ENCODE measurements at regions not wholly inside any gene's neighbourhood (a gene's known extent, or its start where the extent isn't known, plus 50 kb on each side); places are given as distances from the start of the nearest gene placed in this dataset.

DNA sequence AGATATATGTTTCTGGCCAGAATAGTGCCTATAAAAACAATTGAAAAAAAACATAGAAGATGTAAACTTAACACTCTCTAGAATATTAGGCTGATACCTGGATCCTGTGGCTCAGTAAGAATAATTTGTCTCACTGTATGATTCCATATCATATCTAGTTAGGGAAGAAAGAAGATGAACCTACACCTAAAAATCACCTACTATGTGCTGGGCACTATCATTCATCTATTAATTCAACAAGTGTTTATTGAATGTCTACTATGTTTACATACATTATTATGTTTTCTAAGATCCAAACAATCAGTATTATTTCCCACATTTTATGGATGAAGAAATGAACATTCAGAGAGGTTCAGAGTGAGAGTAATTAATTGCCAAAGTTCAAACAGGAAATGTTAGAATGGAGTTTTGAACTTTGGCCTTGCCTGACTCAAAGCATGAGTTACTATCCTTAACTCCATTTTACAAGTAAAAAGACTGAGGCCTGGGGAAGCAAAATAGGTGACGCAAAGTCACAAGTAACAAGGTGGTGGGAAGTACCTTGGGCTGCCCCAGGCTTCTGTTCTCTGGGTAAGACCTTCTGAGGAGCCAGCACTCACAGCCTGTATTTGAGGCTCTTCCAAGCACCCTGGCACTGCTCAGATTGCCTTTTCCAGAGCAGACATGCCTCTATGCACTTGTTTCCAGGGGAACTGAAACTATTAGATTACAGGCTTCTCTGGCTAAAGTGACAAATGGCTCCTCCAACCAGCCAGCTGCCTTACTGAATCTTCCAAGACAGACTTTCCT, 111.1 kb upstream of the ACSL4 start:
- no peak for DNase-seq (ENCODE audit: low read depth)

DNA sequence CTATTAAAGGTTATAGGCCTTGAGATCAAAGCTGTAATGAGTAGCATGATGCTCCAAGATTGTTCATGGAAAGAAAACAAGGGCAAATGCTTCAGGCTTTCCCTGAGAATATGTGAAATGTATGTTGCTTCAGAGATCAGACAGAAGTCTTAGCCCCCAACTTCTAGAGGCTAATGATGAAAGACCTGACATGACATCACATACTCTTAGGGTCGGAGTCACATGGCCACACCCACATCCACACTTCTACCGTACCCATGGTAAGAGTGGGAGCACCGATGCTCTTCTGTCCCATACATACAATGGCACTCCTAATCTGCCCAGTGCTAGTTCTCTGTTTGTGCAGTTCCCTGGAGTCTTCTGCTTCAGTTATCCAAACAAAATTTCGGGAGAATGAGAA, 111.9 kb upstream of the ACSL4 start:
- DNase-seq (ENCODE audit: low read depth): no peak

DNA sequence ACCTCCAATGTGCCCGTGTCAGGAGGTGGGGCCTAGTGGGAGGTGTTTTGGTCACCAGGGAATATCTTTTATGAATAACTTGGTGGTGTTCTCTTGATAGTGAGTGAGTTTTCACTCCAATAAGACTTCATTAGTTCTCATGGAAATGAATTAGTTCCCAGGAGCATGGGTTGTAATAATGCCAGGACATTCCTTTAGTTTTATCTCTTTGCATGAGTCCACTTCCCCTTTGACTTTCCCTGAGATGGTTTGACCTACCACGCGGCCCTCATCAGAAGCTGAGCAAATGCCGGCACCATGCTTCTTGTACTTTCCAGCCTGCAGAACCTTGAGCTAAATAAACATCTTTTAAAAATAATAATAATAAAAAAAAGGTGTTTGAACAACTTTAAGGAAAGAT, 112.9 kb upstream of the ACSL4 start:
- no peak for DNase-seq (ENCODE audit: low read depth)

DNA sequence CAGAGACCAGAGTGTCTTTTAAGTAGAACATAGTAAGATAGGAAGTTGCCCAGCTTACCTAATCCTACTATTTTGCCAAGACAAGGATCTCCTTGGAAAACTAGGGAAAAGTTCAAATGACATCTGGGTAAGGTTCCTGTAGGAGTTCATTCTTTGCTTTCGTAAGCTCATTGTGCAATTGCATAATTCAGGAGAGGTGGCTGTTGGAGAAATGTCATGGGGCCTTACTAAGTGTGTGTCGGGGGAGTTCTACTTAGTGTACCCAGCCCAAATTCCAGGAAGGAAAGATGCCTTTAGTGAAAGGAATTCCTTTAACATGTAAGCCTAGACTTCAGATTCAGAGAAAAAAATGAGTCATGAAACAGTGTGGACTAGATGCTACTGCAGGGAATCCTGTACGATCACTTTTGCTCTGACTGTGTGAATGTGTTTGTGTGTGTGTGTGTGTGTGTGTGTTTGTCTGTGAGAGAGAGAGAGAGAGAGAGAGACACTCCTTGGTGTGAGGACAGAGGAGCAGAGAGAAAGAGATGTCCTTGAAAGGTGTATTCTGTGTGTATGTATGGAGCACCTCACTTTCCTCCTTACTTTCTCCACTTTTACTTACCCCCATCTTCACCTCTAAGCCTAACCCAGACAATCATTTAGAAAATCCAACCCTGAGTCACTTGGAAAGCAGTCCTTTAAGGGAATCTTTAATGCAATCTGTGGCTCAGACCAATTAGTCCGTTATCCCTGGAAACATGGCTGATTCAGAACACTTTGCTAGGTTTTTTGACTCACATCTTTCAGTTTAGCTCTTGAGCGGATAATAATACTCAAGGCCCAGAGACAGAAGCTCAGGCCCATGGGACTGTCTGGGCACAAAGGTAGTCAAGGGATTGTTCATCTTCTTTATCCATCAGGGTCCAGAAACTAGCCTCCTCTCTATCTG, 114.5 kb upstream of the ACSL4 start:
- no peak for DNase-seq (ENCODE audit: low read depth)

DNA sequence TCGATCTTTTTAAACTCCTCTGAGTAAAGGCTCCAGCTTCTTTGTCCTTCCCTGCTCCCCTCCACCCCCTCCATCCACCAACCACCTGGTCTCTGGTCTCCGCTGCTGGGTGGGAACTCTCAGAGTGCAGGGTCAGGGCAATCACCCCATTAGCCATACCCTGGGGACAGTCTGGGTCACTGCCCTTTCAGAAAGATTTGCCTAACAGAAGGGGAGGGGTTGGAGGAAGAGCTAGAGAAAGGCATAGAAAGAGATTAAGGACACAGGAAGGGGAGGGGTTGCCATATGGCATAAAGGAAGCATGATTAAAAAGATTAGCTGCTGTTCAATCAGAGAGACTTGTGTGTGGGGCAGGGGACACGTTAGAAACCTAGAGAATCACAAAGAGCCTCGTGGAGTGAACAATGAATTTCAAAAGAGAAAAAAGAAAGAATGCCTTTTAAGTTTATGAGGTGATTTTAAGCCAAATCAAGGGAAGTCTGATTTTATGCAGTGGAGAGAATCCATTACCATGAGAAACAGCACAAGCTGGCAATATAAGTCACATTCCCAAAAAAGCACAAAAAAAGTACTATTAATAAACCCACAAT, 115.5 kb upstream of the ACSL4 start:
- no peak for DNase-seq (ENCODE audit: low read depth)

DNA sequence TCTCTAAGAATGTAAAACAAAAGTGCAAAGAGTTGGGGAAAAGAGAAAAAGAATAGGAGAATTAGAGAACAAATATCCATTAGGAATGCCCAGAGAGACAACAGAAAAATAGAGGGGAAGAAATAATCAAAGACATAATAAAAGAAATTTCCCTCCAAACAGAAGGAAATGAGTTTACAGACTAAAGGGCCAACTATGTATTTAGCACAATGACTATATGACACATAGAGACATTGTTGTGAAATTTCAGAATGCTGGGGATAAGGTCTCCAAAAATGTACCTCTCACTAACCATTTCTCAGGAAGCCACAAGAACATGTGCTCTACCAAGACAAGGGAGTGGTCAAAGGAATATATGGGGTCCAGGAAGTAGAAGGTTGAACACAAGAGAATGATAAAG, 121.0 kb upstream of the ACSL4 start:
- no peak for DNase-seq (ENCODE audit: low read depth)

DNA sequence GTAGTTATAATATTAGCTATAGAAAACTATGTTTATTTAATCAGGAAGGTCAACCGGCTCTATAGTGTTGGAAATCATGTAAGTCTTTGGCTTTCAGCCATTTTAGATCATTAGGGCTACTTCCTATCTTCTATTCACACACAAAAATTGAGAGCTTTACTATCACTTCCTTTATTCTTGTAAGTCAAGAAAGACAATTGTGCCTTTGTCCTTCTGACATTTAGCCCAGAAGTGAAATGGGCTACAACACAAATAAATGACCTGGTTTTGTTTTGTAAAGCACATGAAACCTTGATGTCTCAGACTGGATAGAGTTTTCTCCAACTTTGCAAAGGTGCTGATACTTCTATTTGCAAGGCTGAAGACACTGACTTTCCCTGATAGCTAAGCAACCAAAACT, 122.4 kb upstream of the ACSL4 start:
- no peak for DNase-seq (ENCODE audit: low read depth)

DNA sequence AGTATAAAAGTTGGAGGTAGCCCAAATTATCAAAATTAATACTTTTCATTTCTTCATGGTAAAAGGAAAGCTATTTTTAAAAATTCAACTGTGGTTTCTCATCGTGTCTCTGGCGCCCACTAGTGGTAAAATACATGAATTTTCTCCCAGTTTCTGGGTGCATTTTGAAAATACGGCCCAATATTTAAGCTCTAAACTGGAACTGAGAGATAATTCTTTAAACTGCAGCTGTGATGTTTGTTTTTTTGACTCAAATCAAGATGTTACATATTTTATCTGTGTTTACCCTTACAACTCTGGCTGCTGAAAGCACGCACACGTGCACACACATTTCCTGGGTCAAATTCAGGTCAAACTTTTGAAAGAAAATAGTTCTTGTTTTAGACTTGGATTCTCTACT, 123.9 kb upstream of the ACSL4 start:
- DNase-seq (ENCODE audit: low read depth): no peak

DNA sequence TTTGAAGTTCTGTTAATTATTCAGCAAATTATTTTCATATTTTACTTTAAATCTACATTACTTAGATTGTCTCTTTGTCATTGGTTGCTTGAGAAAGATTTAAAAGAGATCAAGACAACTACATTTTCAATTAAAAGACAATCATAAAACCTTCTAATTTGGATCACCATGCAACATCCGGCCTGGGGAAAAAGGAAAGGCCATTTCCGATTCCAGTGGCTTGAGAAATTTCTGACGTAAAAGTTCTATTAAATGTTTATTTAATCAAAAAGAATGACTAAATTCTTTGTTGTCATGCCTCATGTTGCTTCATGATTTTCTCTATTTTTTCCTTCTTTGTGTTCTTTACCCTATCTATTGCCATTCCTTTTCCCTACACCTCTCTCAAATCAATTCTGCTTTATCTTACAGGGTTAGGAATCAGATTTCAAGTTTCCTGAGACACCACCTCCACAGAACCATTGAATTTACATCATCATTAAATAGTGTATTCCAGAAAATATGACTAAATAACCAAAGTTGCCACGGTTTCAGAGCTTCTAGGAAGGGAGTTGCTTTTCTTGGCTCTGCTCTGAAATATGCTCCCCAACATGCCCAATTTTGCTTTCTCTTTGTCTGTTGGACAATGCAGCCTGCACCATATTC, 124.6 kb upstream of the ACSL4 start:
- DNase-seq (ENCODE audit: low read depth): no peak

DNA sequence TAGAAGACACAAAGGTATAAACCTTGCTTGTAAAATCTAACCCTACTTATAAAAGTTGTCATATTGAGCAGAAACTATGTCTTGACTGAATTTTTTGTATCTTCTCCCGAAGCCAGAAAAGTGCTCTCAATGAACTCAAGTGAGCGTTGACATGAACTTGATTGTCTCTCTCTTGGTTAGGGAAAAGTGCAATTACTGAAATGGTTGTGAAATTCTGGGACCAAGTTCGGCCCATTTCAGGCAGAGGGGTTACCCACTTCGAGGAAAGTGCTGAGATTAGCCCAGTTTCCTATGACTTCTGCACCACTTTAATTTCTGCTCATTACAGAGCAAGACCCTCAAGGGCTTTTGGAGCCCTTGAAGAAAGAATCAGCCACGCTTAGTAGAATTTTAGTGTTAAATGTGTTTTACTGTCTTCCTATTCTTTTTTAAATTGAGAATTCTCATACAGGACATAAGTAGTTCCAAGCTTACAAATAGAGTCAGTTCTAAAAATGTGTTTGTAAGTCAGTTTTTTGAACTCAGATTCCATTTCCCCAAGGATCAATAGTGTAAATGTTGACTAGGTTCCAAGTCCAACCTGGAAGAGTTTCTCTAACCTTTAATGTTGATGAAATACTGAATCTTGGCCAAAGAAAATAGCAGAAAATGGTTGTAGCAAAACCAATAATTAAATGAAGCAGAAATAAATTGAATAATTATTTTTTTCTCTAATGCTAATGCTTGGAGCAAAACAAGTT, 125.7 kb upstream of the ACSL4 start:
- no peak for DNase-seq (ENCODE audit: low read depth)

DNA sequence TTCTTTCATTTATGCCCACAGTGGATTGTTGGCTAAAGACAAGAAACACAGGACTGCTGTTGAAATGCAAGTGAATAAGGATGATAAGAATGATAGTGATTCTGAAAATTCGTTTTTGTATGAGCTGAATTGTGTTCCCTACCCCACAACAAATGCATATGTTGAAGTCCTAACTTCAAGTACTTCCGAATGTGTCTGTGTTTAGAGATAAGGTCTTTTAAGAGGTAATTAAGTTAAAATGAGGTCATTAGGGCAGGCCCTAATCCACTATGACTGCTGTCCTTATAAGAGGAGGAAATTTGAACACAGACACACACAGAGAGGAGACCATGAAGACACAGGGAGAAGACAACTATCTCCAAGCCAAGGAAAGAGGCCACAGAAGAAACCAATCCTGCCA, 126.6 kb upstream of the ACSL4 start:
- DNase-seq (ENCODE audit: low read depth): no peak

DNA sequence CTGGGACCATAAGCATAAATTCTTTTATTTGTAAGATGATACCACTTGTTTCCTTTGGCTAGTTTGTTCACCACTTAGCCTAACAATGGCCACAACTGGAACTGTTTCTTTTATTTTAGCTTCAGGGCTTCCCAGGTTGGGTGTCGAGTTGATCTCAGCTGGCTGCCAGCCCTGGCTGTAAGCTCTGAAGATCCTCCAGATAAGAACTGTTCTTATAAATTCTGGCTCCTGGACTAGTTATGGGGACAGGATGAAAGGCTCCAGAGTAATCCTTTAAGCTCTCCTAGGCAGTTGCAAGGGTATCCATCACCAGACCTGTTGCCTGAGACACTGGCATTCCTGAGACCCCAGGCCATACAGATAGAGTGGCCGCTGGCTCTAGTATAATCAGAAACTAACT, 129.4 kb upstream of the ACSL4 start:
- no peak for DNase-seq (ENCODE audit: low read depth)

DNA sequence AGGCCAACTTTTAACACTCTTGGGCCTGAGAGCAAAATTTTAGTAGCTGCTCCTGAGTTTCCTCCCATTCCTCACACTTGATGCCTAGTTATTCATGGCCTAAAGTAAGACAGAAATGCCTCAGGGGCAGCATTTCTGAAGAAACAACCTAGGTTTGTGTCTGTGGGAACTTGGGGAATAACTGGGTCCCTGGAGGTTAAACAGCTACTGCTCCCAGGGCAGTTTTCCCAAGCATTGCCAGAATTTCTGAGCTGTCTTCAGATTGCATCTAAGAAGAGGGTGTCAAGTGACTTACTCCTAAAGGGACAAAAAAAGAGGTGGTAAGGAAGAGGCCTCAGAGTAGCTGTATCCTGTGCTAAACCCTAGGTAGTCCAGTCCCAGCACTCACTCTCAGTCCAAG, 130.8 kb upstream of the ACSL4 start:
- no peak for DNase-seq (ENCODE audit: low read depth)

DNA sequence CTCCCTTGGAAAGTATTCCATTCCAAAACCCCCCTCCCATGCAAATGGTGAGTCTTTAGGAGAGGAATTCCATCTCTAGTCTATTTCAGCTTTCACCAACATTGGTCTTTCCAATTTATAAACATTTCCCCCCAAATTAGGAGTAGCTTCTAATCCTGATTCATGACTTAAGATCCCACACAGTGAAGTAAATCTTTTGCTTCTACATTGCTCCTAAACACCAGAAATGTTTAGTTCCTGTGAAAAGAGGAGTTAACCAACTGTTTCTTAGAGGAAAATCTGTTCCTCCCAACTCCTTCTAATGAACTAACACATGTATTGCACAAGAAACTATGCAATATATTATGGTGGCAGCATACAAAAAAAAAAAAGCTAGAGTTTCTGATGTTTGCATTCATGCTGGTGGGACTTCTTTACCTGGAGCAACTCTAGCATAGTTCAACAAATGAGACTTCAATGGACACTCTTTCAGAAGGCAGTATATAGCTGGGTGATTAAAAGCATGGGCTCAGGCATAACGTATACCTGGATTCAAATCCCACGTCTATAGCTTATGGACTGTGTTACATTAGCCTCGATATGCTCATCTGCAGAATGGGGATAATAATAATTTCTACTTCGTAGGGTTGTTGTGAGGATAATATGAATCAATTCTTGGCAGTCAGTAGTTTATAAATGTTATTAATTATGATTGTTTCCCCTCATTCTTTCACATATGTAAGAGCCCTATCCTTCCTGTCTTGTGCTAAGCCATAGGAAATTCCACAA, 131.6 kb upstream of the TMEM164 start:
- DNase-seq (ENCODE audit: low read depth): no peak

DNA sequence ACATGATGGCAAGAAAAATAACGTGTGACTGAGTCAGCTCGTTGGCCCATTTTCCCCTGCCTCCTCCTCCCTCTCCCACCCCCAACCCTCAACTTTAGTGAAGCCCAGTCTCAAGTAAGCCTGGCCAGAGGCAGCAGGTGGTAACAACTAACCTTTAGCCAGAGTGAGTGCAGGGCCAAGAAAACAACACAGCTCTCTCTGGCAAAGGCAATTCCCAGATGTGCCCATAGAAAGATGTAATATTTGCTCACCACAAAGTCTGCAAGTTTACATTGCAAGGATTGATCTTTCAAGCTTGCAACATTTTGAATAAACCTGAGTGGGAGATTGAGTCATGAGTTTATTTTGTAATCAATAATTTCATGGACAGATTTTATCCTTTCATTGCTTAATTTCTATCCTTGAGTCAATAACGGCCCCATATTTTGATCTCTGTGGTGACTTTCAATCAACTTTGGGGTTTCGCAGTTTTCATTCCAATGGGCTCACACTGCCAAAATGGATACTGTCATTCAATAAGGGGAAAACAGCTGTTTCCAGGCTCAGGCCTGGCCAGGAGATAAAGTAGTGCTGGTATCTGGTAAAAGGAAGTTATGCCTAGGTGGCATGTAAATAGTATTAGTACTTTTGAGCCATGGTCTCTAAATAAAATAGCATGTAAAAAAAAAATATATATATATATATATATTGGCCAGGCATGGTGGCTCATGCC, 130.7 kb upstream of the TMEM164 start:
- no peak for DNase-seq (ENCODE audit: low read depth)

DNA sequence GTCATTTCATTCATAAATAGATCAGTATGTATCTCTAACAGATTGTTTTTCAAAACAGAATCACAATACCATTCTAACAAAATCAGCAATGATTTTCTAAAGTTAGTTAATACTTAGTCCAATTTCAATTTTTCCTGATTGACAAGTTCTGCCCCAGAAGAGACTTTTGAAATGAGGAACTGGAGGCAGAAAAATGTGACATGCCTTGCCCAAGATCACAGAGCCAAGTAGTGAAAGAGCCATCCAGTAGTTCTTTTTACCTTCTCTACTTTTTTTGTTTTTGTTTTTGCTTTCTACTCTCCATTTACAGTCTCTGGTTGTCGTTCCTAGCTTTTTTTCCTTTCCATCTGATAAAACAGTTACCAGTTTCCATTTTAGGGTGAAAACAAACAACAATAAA, 129.3 kb upstream of the TMEM164 start:
- no peak for DNase-seq (ENCODE audit: low read depth)

DNA sequence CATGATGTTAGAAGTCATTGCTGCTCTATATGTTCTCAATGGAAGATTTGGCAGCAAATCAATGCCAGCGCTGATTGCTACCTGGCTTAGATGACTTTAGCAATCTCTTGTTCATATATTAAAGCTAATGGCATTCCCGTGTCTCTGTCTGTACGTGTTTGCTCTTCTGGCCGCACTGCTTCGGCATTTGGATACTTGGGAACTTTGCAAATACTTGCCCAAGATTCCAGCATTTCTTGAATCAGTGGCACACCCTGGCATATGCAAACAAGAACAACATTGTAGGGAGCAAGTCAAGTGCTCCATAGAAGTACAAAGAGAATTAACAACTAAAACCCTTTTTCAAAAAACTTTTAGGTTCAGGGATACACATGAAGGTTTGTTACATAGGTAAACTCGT, 128.9 kb upstream of the TMEM164 start:
- no peak for DNase-seq (ENCODE audit: low read depth)

DNA sequence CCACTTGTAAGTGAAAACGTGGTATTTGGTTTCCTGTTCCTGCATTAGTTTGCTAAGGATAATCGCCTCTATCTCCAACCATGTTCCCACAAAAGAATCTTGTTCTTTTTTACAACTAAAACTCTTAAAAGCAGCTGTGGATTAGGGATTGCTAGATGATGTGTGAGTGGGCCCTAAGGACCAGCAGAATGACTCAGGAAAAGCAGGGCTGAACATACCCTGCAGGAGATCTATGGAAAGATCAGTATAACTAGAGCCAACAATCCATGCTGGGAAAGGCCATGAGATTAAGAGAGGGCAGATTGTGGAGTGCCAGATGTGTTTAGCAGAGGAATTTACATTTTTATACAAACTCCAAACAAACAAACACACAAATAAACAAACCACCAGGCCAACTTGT, 128.4 kb upstream of the TMEM164 start:
- DNase-seq (ENCODE audit: low read depth): no peak

DNA sequence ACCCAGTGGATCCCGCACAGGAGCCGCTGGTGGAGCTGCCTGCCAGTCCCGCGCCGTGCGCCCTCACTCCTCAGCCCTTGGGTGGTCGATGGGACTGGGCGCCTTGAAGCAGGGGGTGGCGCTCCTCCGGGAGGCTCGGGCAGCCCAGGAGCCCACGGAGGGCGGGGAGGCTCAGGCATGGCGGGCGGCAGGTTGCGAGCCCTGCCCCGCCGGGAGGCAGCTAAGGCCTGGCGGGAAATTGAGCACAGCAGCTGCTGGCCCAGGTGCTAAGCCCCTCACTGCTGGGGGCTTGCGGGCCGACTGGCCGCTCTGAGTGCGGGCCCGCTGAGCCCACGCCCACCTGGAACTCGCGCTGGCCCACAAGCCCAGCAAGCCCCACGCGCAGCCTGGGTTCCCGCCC, 127.1 kb upstream of the TMEM164 start:
- DNase-seq (ENCODE audit: low read depth): no peak

DNA sequence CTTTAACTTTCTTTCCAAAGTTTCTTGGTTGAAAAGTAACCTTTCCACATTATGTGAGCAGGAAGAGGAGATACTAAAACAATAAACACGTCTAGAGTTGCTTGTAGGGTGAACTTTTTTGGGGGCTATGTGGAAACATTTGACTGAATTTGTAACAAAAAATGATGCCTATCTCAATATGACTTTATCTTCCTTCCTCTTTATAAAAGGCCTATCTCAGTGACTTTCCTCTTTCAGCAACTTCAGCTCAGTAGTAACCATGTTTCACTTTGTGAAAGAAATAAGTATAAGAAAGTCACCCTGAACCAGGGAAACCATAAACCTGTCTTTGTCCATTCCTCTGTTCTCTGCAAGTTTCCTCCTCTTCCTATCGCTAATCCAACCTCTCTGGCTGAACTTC, 124.7 kb upstream of the TMEM164 start:
- DNase-seq (ENCODE audit: low read depth): no peak

Measured in activated T-helper 1 cell treated with Interleukin-2 at 50 U/mL for 16 hours (primary cell).